Kidney glomerular epithelial cell (primary cell): ENCODE measurements at regions not wholly inside any gene's neighbourhood (a gene's known extent, or its start where the extent isn't known, plus 50 kb on each side); places are given as distances from the start of the nearest gene placed in this dataset.
"Not testable (repeated sequence)": the region's sequence is repeated elsewhere in the genome, so short reads cannot be mapped to it uniquely, and the experiment has no call there.

Source experiments
- DNase-seq: peaks from one replicate; lab custom pipeline; 2025; lab: John Stamatoyannopoulos, UW

GRCh38 chr4:99763635-99764101 is 53.0 kb upstream of the DAPP1 start:
- DNase-seq: peak; percentile 79

- DNase-seq: no peak
Observed at GRCh38 chr4:99762728-99763127, 53.9 kb upstream of the DAPP1 start.

GRCh38 chr4:99759988-99760387 is 56.6 kb upstream of the DAPP1 start:
- DNase-seq: no peak

DNA sequence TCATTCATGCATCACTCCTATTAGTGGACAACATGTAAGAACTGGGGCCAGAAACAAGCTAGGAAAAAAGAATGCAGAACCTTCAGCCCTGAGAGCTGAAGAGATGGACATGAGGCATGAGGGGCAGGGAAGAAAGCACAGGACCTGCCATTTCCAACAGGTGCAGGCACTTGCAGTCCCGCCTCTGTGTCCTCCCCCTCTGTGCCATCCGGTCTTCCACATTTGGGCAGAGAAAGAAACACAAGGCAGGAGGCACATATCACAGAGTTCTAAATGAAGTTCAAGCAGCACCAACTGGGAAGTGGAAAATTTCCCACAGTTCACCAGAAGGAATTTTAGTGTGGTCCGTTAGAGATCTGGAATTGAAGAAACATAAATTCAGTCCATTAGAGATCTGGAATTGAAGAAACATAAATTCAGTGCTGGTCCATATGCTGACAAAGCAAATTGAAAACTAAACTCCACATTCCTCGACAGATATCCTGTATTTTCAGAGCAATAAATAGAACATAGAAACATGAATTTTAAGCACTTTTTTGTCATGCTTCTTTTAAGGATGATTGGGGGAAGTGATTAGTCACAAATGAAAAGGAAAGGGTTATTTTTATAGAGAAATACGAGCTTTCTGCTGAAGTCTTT is 57.2 kb upstream of the DAPP1 start:
- no peak for DNase-seq

- DNase-seq: peak; percentile 46
Observed at GRCh38 chr4:99755223-99755944, 61.2 kb upstream of the DAPP1 start.

GRCh38 chr4:99754756-99755155 is 61.9 kb upstream of the DAPP1 start:
- no peak for DNase-seq

GRCh38 chr4:99753931-99754330 is 62.7 kb upstream of the DAPP1 start:
- no peak for DNase-seq

DNA sequence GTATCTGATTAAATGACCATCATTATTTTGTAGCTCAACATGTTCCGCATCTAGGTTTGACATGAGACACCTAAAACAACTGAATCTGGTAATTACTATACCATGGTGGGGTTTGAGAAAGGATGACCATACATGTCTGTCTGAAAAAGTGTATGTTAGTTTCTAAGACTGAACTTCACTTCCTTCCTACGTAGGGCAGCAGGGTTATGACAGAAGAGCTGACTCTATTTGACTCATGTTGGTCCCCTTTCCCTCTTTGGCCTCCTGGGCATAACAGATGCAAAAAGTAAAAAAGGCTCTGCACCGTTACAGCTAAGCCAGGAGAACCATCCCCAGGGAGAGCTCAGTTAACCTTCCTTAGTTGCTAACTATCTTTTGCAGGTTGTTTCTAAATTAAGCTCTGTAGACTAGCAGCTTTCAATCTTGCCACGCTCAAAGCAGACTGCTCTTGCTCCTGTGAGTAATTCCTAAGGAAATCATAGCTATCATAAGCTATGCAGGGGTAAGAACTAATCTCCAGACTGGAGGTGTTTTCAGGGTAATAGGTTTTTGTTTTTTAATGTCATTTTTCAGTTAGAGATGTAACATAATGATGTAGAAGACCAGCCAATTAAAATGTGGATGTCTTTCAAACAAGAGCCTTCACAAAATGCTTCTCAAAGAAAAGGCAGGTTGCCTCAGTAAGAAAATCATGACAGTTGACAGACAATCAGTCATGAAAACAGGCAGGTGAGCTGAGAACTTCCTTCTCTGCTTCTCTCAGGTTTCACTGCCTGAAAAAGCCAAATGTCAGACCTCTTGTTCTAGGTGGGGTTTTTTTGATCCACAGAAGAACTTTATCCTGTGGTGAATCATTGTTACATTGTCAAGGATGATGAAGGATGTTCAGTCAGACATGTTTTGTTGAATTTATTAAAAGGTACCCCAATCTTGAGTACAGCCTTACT is 66.9 kb upstream of the DAPP1 start:
- DNase-seq: no peak

- DNase-seq: no peak
Observed at GRCh38 chr4:99746443-99746842, 70.2 kb upstream of the DAPP1 start.

DNA sequence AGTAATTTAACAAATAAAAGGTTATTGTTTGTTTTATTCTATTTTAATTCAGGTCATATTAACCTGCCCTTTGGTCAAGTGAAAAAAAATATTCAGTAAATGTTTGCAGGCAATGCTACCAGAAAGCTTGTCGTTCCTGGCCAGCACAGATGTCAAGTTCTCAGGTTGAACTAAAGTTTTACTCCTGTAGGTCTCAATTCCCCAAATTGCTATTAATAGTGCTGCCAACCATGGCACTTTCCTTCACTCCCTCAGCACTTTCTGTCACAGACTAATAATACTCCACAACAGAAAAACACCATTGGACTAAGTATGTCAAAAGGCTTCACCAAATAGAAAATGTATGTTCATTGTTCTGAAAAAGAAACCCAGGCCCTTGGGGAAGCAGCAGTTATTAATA is 79.2 kb upstream of the C4orf54 start:
- no peak for DNase-seq

DNA sequence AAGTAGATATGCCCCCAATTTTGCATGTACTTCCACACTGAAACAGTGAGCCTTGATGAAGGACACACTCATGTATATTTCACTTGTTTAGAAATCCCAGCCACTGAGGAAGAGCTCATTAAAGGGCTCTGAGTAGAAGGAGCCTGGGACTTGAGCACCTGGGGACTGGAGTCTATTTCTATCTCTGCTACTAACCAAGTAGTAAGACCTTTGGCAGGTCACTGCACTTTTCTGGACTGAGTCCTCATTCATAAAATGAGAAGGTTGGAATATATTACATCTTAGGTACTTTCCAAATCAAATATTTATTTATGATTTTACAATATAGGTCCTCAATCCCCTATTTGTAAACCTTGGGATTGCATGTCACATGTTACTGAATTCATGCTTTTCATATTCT is 78.2 kb upstream of the C4orf54 start:
- DNase-seq: no peak

GRCh38 chr4:99734583-99735322 is 77.1 kb upstream of the C4orf54 start:
- DNase-seq: no peak

- DNase-seq: not testable (repeated sequence)
Observed at GRCh38 chr4:99733455-99733854, 75.8 kb upstream of the C4orf54 start.

- DNase-seq: no peak
Observed at GRCh38 chr4:99729186-99729585, 71.6 kb upstream of the C4orf54 start.

GRCh38 chr4:99724067-99724466 is 66.4 kb upstream of the C4orf54 start:
- no peak for DNase-seq

DNA sequence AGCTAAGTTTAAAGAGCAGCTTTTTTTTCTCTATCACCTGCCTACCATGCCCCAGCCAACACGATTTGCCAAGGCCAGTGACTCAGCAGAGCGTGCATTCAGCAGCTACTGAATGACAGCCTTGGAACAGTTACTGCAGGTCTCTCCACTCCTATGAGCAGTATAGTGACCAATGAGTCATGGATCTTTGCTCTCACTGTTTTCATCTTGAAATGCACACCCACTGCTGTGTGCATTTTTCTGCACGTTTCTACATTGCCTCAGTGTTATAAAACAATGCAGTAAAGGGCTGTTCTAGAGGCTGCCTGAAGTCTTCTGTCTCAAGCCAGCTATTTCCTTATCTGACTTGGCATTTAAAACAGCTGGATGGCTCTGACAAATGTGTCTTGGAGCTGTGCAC is 66.0 kb upstream of the C4orf54 start:
- DNase-seq: peak; percentile 50

DNA sequence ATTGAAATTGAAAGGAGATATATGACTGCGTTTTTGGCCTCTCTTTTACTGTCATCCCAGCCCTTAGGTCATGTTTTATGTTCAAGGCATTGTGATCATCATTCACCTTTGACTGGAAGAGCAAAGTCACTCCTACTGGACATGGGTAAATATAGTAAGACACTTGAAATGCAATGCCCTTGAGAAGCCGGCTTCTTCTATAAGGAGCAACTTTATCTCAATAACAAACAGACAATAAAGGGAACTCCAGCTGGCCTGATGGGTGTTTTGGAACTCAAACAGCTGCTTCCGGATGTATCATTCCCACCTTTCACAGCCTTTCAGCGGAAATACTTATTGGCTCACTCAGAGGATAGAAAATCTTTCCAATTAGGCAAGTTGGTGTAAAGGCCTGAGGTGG is 65.1 kb upstream of the C4orf54 start:
- DNase-seq: no peak

- DNase-seq: no peak
Observed at GRCh38 chr4:99722006-99722405, 64.4 kb upstream of the C4orf54 start.

- DNase-seq: no peak
Observed at GRCh38 chr4:99720206-99720605, 62.6 kb upstream of the C4orf54 start.

DNA sequence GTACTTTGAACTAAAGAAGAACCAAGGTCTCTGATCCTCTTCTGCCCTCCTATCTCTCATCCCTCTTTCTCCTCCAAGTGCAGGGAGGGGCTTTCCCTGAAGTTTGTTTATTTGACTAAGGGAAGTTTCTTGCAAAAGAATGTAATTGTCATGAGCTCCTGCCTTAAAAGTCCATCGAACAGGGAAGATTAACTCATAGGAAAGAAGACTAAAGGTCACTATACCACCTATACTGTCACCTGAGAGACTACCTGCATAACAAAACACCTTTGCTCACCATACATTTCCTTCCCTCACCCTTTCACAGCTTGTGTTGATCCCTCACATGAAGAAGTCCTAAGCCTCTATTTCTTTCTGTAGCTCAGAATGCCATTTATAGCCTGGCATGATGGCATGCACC is 59.4 kb upstream of the C4orf54 start:
- no peak for DNase-seq

- no peak for DNase-seq
Observed at GRCh38 chr4:99715286-99715685, 57.7 kb upstream of the C4orf54 start.

DNA sequence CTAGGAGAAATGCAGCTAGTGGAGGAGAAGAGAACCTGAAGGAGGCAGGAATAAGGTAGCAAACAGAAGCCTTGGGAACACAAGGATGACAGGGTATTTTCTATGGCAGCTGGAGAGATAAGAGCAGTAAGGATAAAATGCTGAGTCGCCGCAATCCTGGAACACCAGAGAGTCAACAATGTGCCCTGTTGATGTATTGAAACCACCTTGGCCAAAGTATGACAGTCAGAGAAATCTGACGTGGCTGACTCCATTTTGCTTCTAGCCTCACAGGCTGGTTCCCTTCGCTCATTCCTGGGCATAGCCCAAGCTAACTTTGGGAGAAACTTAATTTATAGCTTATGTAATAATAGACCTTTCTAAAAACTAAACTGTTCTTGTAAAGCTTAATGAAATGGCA is 56.6 kb upstream of the C4orf54 start:
- no peak for DNase-seq
